IMR-90 (cell line): ENCODE measurements at regions not wholly inside any gene's neighbourhood (a gene's known extent, or its start where the extent isn't known, plus 50 kb on each side); places are given as distances from the start of the nearest gene placed in this dataset.

Experiments
- ATAC-seq: fragments of 200-7000 bp; cut with Tn5 transposase; 2 replicates; pipeline ENCODE4 v1.9.1; 2020; ENCODE audit warnings: low read depth, mild to moderate bottlenecking, moderate library complexity
- BruUV-seq: library from RNA; stranded (reverse); fragments of 400-500 nt; replicated peaks from 2 replicates; lab custom pipeline; 2021; lab: Mats Ljungman, UMichigan
- CTCF ChIA-PET: fragments of 300-600 bp; formaldehyde crosslinking; extraction: SDS; loops from one replicate; lab custom pipeline; 2021; ENCODE audit warnings: antibody characterized with exemption; lab: Yijun Ruan, JAX
- POLR2A ChIA-PET: fragments of 300-600 bp; sonication (Branson Sonifier 250); formaldehyde crosslinking; loops from one replicate; lab custom pipeline; 2022; ENCODE audit warnings: antibody characterized with exemption; ENCODE audit not compliant: unreplicated experiment; lab: Charles Lee
- DNase-seq: peaks from one replicate; pipeline ENCODE4 v3.0.0; 2013
- H2AFZ ChIP-seq: replicated peaks from 2 replicates; pipeline ENCODE3; 2013; ENCODE audit warnings: low read length, mild to moderate bottlenecking; ENCODE audit not compliant: poor library complexity
- H2AK5ac ChIP-seq: 2 replicates; pipeline ENCODE4 v1.6.1; 2013; ENCODE audit warnings: low read depth, low read length, inconsistent platforms
- H2AK9ac ChIP-seq: replicated peaks from 2 replicates; pipeline ENCODE3; 2013; ENCODE audit warnings: mild to moderate bottlenecking, low read depth, low read length, moderate library complexity; ENCODE audit not compliant: poor library complexity
- H2BK120ac ChIP-seq: 2 replicates; pipeline ENCODE4 v1.6.1; 2013; ENCODE audit warnings: low read depth, low read length, inconsistent platforms
- H2BK15ac ChIP-seq: 3 replicates; pipeline ENCODE4 v1.6.1; 2013; ENCODE audit warnings: low read depth, low read length, inconsistent platforms
- H2BK20ac ChIP-seq: 2 replicates; pipeline ENCODE4 v1.6.1; 2013; ENCODE audit warnings: low read depth, mild to moderate bottlenecking, inconsistent platforms, low read length, moderate library complexity
- H2BK5ac ChIP-seq: 2 replicates; pipeline ENCODE4 v1.6.1; 2013; ENCODE audit warnings: mild to moderate bottlenecking, low read depth, low read length, inconsistent platforms; ENCODE audit not compliant: poor library complexity, severe bottlenecking
- H3K14ac ChIP-seq: replicated peaks from 2 replicates; pipeline ENCODE4 v1.6.1; 2013; ENCODE audit warnings: low read depth, low read length, inconsistent platforms
- H3K18ac ChIP-seq: 2 replicates; pipeline ENCODE4 v1.6.1; 2013; ENCODE audit warnings: low read depth, low read length, control low read depth
- H3K23ac ChIP-seq: 2 replicates; pipeline ENCODE4 v1.6.1; 2013; ENCODE audit warnings: low read depth, low read length, inconsistent platforms
- H3K27ac ChIP-seq: 2 replicates; pipeline ENCODE4 v1.5.1; 2013; ENCODE audit warnings: mild to moderate bottlenecking, control low read depth, low read length; ENCODE audit not compliant: insufficient read depth
- H3K27me3 ChIP-seq: 2 replicates; pipeline ENCODE4 v1.6.1; 2013; ENCODE audit warnings: low read length; ENCODE audit not compliant: control insufficient read depth, insufficient read depth
- H3K36me3 ChIP-seq: 2 replicates; pipeline ENCODE4 v1.6.1; 2013; ENCODE audit warnings: low read length, mixed read lengths; ENCODE audit not compliant: control insufficient read depth, insufficient read depth
- H3K4ac ChIP-seq: 2 replicates; pipeline ENCODE4 v1.6.1; 2013; ENCODE audit warnings: low read depth, low read length, inconsistent platforms
- H3K4me1 ChIP-seq: 2 replicates; pipeline ENCODE4 v1.6.1; 2013; ENCODE audit warnings: low read length, mixed read lengths; ENCODE audit not compliant: control insufficient read depth, insufficient read depth
- H3K4me2 ChIP-seq: 2 replicates; pipeline ENCODE4 v1.6.1; 2013; ENCODE audit warnings: low read depth, mild to moderate bottlenecking, control low read depth, low read length, moderate library complexity
- H3K4me3 ChIP-seq: 2 replicates; pipeline ENCODE4 v1.5.1; 2013; ENCODE audit warnings: low read depth, mild to moderate bottlenecking, control low read depth, low read length, moderate library complexity; ENCODE audit not compliant: insufficient read depth
- H3K56ac ChIP-seq: 2 replicates; pipeline ENCODE4 v1.6.1; 2013; ENCODE audit warnings: low read length, inconsistent platforms; ENCODE audit not compliant: insufficient read depth; ENCODE audit errors: extremely low read depth
- H3K79me1 ChIP-seq, 2 experiments: 2 replicates each; pipeline ENCODE4 v1.6.1; 2013; ENCODE audit warnings: low read length in 2 of 2, inconsistent platforms in 1 of 2, low read depth in 1 of 2
- H3K9ac ChIP-seq: 2 replicates; pipeline ENCODE4 v1.6.1; 2013; ENCODE audit warnings: low read depth, low read length, control low read depth
- H3K9me1 ChIP-seq: 2 replicates; pipeline ENCODE4 v1.6.1; 2013; ENCODE audit warnings: low read length, inconsistent platforms; ENCODE audit not compliant: insufficient read depth
- H3K9me3 ChIP-seq: 2 replicates; pipeline ENCODE4 v1.6.1; 2013; ENCODE audit warnings: low read length; ENCODE audit not compliant: control insufficient read depth, insufficient read depth
- H4K20me1 ChIP-seq: 2 replicates; pipeline ENCODE4 v1.6.1; 2013; ENCODE audit warnings: low read length, inconsistent platforms; ENCODE audit not compliant: insufficient read depth
- H4K5ac ChIP-seq: 2 replicates; pipeline ENCODE4 v1.6.1; 2013; ENCODE audit warnings: mild to moderate bottlenecking, low read depth, low read length, control low read depth
- H4K8ac ChIP-seq, 2 experiments: 2 replicates each; pipeline ENCODE4 v1.6.1; 2013; ENCODE audit warnings: low read depth in 2 of 2, low read length in 2 of 2, control low read depth in 1 of 2, inconsistent platforms in 1 of 2
- H4K91ac ChIP-seq: 2 replicates; pipeline ENCODE4 v1.6.1; 2013; ENCODE audit warnings: low read depth, low read length, inconsistent platforms; ENCODE audit not compliant: insufficient read depth
- BHLHE40 ChIP-seq: fragments of 150-350 bp; IDR thresholded peaks from 2 replicates; pipeline ENCODE4 v1.6.1; 2016; ENCODE audit warnings: mild to moderate bottlenecking, low read depth, low read length
- CHD1 ChIP-seq: IDR thresholded peaks from 2 replicates; pipeline ENCODE4 v1.6.1; 2012; ENCODE audit warnings: low read depth, low read length, improper control_type of control experiment
- FOS ChIP-seq: fragments of 150-350 bp; IDR thresholded peaks from 2 replicates; pipeline ENCODE4 v1.6.1; 2016; ENCODE audit warnings: low read depth, low read length
- MAZ ChIP-seq: IDR thresholded peaks from 2 replicates; pipeline ENCODE4 v1.6.1; 2012; ENCODE audit warnings: low read depth, mild to moderate bottlenecking, low read length, improper control_type of control experiment, moderate library complexity, borderline replicate concordance
- MXI1 ChIP-seq: IDR thresholded peaks from 2 replicates; pipeline ENCODE4 v1.6.1; 2012; ENCODE audit warnings: low read depth, mild to moderate bottlenecking, low read length, moderate library complexity, borderline replicate concordance
- NFE2L2 ChIP-seq: fragments of 150-350 bp; IDR thresholded peaks from 2 replicates; pipeline ENCODE4 v1.6.1; 2016; ENCODE audit warnings: low read depth, mild to moderate bottlenecking, low read length
- POLR2A ChIP-seq: IDR thresholded peaks from 2 replicates; pipeline ENCODE4 v1.6.1; 2012; ENCODE audit warnings: mild to moderate bottlenecking, low read depth, low read length
- RAD21 ChIP-seq: IDR thresholded peaks from 2 replicates; pipeline ENCODE4 v1.6.1; 2012; ENCODE audit warnings: low read length, improper control_type of control experiment
- RFX5 ChIP-seq: IDR thresholded peaks from 2 replicates; pipeline ENCODE4 v1.8.0; 2012; ENCODE audit warnings: low read depth, mild to moderate bottlenecking, low read length, moderate library complexity
- USF2 ChIP-seq: fragments of 150-350 bp; IDR thresholded peaks from 2 replicates; pipeline ENCODE4 v1.6.1; 2017; ENCODE audit warnings: mild to moderate bottlenecking, antibody characterized with exemption, low read length, low read depth
- WGBS, 2 experiments: methylation state at CpG; one replicate each; pipeline versions ENCODE4 v1.1.5 to v1.1.7; 2013; ENCODE audit warnings: missing lambda C conversion rate in 2 of 2; ENCODE audit not compliant: insufficient read length in 1 of 2; ENCODE audit errors: extremely low coverage in 2 of 2; 5-methylcytosine and 5-hydroxymethylcytosine counted together
- dilution Hi-C: fragments of 300-500 bp; cut with HindIII; formaldehyde crosslinking; loops from one replicate; pipeline ENCODE4 v1.14.3; 2018; ENCODE audit warnings: low sequenced_read_pairs; ENCODE audit not compliant: unreplicated experiment
- in situ Hi-C: fragments of 300-500 bp; cut with MboI; formaldehyde crosslinking; loops from 3 replicates; pipeline ENCODE4 v1.14.3; 2019; ENCODE audit warnings: low sequenced_read_pairs, inconsistent platforms, mixed read lengths
- intact Hi-C: fragments of 100-400 bp; cut with micrococcal nuclease; formaldehyde crosslinking; loops from 2 replicates; pipeline ENCODE4 v1.10.0; 2022
- TF ChIP-seq, protein P1 (sequence below): conservative IDR thresholded peaks from 2 replicates; pipeline ENCODE4 v1.5.1; 2012; ENCODE audit warnings: mild to moderate bottlenecking, low read depth, low read length, improper control_type of control experiment

GRCh38 chr2:198756166-198756565, 701.6 kb downstream of the SATB2 start:
- H3K18ac ChIP-seq = no peak overlapping the region
- no peaks in the 10 kb centered on the region for H3K36me3 ChIP-seq
- no peak overlapping the region for H3K9ac ChIP-seq
- no peak overlapping the region for H2BK120ac ChIP-seq
- no peak overlapping the region for H3K23ac ChIP-seq
- no peak overlapping the region for H2AFZ ChIP-seq
- intact Hi-C loops = no loop called here
- no peak overlapping the region for H4K5ac ChIP-seq
- H3K9me1 ChIP-seq = no peaks in the 10 kb centered on the region
- H3K79me1 ChIP-seq = no peaks in the 10 kb centered on the region
- in situ Hi-C loops = no loop called here
- peak; percentile 18 for DNase-seq
- ChIA-PET CTCF (no interaction called here), POLR2A (no interaction called here)
- H4K8ac ChIP-seq = no peak overlapping the region
- H2AK9ac ChIP-seq = no peak overlapping the region
- no peaks in the 10 kb centered on the region for H3K27me3 ChIP-seq
- no peak overlapping the region for H2BK15ac ChIP-seq
- no peak overlapping the region for H2AK5ac ChIP-seq
- no TSS peak for BruUV-seq
- dilution Hi-C loops = no loop called here
- H3K27ac ChIP-seq = no peak overlapping the region
- H3K4me1 ChIP-seq = no peaks in the 10 kb centered on the region
- H3K4ac ChIP-seq = no peak overlapping the region
- no peaks in the 10 kb centered on the region for H3K9me3 ChIP-seq
- no peak overlapping the region for H4K91ac ChIP-seq
- H3K4me2 ChIP-seq = no peak overlapping the region
- no peak overlapping the region for H2BK20ac ChIP-seq
- TF ChIP-seq MXI1 (no peak), USF2 (no peak), BHLHE40 (no peak), CHD1 (no peak), FOS (no peak), NFE2L2 (no peak), POLR2A (no peak), RAD21 (no peak), MAZ (no peak), RFX5 (no peak)
- TF ChIP-seq, protein P1, sequence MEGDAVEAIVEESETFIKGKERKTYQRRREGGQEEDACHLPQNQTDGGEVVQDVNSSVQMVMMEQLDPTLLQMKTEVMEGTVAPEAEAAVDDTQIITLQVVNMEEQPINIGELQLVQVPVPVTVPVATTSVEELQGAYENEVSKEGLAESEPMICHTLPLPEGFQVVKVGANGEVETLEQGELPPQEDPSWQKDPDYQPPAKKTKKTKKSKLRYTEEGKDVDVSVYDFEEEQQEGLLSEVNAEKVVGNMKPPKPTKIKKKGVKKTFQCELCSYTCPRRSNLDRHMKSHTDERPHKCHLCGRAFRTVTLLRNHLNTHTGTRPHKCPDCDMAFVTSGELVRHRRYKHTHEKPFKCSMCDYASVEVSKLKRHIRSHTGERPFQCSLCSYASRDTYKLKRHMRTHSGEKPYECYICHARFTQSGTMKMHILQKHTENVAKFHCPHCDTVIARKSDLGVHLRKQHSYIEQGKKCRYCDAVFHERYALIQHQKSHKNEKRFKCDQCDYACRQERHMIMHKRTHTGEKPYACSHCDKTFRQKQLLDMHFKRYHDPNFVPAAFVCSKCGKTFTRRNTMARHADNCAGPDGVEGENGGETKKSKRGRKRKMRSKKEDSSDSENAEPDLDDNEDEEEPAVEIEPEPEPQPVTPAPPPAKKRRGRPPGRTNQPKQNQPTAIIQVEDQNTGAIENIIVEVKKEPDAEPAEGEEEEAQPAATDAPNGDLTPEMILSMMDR = no peak
- H2BK5ac ChIP-seq = no peak overlapping the region
- H3K56ac ChIP-seq = no peak overlapping the region
- ATAC-seq = no peak; the same call in 1 of the 2 replicates
- no CpG with 5 or more reads among the region's 3 CpGs for WGBS, 2 experiments
- no peak overlapping the region for H3K14ac ChIP-seq
- no peaks in the 10 kb centered on the region for H4K20me1 ChIP-seq
- no peak overlapping the region for H3K4me3 ChIP-seq
